DMS153 treated with DMSO at 0.1 percent for 48 hours (cell line): ENCODE measurements at regions not wholly inside any gene's neighbourhood (a gene's known extent, or its start where the extent isn't known, plus 50 kb on each side); places are given as distances from the start of the nearest gene placed in this dataset.

Experiments used
- DNase-seq: peaks from one replicate; lab custom pipeline; 2025; ENCODE audit not compliant: unreplicated experiment; lab: John Stamatoyannopoulos, UW

DNA sequence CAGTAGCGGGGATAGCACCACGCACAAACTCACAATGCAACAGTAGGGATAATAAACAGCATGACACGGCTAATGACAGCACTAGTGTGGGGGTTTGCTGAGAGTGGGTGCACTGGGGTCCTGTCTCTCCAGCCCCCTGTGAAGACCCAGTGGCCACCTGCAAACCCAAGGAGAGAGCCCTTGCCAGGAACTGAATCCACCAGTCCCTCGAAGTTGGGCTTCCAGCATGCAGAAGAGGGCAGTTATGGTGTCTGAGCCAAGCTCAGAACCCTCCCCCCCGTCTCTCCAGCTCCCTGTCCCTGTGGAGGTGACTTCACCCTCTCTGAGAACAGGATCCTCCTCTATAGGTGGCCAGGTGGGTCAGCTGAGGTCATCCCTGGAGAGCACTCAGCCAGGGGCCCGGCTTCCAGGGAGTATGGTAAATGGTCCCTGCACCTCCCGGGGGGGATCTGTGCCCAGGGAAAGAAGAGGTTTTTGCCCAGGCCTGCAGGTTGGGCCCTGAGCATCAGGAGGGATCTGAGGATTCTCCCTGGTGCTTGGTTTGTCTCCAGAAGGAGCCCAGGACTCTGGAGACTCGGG lies 86.3 kb upstream of the PRR5 start:
- DNase-seq, result no peak

DNA sequence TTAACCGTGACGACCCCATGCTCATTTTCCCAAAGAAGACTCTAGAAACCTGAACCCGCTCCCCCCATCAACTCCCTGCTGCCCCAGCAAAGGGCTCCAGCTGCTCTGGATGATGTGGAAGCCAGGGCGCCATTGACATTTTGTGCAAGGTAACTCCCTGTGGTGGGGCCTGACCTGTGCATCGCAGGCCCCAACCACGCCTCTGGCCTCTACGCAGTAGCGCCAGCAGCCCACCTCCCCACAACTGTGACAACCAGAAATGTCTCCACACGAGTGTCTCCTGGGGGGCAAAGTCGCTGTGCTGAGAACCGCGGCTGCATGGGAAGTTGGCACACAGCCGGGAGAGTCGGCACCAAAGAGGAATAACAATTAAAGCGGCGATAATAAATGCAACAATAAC lies 86.9 kb upstream of the PRR5 start:
- no peak for DNase-seq

GRCh38 chr22:44613196-44613595 lies 88.8 kb upstream of the PRR5 start:
- no peak for DNase-seq

DNA sequence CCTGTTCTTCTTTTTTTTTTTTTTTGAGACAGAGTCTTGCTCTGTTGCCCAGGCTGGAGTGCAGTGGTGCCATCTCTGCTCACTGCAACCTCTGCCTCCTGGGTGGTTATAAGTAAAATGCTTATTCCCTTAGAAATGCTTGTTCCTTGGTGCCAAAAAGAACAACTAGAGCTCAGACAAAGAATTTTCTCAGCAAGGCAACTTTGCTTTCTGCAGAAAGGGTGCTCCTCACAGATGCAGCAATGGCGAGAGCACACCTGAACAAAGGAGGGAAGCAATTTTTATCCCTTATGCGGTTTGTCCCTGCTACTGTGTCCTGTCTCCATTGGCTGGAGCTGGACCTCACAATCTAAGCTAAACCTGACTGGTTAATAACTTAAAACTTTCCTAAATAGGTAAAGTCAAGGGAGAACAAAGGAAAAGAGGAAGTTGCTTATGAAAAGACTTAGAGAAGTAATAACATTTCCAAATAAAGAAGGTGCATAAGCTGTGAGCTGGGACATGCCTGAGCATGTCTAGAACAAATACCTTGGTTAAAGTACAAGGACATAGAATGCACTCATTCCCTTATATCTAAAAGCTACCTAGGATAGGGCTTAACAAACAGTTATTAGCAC lies 90.0 kb upstream of the PRR5 start:
- DNase-seq, result no peak

DNA sequence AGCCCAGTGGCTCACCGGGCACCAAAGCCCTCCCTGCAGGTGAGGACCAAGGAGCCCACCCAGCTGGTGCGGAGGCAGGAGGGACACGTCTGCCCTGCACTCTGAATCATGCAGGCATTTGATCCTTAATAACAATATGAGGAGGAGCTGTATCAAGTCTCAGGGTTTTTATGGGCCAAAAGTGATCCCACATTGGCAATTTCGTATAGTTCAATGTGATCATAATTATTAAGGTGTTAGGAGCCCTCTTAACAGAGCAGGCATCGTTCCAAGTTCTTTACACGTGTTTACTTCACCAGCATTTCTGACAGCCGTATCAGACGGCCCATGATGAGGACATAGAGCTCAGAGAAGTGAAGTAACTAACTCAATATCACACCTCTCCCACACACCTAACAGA lies 91.9 kb upstream of the PRR5 start:
- DNase-seq, result no peak

DNA sequence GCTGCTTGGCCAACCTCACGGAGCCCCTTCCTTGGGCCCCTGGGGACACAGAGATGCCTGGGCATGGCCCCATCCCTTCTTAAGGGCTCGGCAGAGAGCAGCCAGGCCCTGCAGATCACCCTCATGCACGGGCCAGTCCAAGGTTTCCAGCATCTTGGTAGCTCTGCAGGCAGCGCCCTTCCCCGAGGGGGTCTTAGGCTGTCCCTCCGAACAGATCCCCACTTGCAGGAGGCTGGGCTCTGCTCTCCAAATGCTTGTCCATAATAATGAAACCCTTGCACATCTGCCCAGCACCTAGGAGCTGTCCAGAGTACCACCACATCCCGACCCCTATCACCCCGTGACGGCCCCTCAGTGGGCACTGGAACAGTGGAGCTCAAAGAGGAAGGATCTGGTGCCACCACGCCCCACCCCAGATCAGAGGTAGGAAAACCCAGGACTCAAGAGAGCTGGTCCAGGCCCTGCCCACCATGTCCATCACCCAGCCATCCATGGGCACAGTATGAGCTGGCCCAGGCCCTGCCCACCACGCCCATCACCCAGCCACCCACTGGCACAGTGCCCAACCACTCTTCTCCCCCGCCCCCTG lies 92.5 kb upstream of the PRR5 start:
- DNase-seq, result no peak

DNA sequence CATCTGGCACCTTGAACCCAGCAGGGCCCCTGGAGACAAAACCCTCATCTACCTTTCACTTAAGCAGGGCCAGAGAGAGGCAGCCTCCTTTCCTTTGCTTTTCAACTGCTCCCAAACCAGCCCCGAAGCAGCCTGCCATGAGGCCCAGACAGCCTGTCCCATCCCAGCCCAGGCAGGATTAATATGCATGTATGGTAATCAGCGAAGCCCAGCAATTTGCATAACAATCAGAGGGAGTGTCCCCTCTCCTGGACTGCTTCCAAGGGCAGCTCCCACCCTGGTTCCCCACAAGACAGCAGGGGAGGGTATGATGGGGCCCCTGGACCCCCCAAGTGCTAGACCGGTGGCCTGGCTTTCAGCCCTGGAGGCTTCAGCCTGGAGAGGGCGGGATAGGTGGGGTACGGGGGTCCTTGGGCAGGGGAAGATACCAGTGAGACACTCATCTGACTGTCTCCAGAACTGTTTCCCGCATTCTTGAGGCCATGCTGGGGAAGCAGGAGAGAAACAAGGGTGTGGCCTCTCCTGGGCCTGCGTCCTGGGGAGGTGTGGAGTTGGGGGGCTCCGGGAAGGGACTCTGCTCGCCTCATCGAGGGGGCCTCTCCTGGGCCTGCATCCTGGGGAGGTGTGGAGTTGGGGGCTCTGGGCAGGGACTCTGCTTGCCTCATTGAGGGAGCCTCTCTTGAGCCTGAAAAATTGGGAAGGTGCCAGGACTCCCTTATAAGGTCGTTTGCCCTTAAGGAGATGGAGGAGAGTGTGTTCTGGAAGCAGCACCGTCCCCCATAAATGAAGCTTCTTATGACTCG lies 93.2 kb upstream of the PRR5 start:
- DNase-seq, result no peak

- no peak for DNase-seq
These were observed 95.9 kb upstream of the PRR5 start for GRCh38 chr22:44606126-44606525.

DNA sequence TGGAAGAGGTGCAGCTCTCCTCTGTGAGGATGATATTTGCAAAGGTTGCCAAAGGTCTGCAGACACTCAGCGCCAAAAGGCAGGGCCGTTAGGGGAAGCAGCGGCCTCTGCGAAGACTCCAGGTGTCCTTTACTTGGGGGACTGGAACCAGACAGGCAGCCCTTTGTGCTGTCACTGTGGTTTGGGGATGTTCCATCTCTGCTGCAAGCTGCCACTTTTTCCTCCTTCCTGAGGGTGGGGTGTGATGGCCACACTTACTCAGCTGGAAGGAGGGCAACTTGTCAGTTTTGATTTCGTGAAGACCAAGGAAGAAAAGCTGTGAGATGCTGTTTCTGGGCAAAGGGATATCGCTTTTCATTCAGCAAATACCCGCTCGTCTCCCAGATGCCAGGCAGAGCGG lies 96.5 kb upstream of the PRR5 start:
- no peak for DNase-seq

GRCh38 chr22:44604991-44605390 lies 97.0 kb upstream of the PRR5 start:
- no peak for DNase-seq

GRCh38 chr22:44604455-44604854 lies 97.5 kb upstream of the PRR5 start:
- DNase-seq, result no peak

DNA sequence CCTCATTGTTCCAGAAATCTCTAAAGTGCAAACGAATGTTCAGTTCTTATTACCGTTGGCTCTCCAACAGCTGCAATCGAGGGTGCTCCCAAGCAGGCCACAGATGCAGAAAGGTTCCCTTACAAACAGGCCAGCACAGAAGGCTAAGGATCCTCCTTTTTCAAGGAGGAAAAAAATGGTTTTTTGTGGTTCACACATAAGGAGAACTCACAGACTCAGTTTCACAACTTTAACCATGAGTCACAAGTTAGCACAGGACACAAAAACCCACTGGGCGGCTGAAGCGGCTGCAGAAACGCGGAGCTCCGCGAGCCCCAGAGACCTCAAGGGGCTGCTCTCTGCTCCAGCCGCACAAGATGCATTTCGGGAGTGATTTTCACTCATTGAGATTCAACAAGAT lies 98.2 kb upstream of the PRR5 start:
- DNase-seq, result no peak

- DNase-seq, result no peak
These were observed 100.3 kb upstream of the PRR5 start for GRCh38 chr22:44601725-44602124.

DNA sequence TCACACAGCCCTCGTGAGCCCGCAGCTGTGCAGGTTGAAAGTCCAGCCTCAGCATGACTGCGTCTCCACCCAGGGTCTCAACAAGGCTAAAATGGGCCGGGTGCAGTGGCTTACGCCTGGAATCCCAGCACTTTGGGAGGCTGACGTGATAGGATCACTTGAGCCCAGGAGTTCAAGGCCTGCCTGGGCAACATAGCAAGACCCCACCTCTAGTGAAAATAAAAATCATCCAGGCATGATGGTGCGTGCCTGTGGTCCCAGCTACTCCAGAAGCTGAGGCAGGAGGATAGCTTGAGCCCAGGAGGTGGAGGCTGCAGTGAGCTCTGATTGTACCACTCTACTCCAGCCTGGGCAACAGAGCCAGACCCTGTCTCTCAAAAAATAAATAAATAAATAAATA lies 100.8 kb upstream of the PRR5 start:
- no peak for DNase-seq

GRCh38 chr22:44600207-44600785 lies 101.7 kb upstream of the PRR5 start:
- DNase-seq, result no peak

DNA sequence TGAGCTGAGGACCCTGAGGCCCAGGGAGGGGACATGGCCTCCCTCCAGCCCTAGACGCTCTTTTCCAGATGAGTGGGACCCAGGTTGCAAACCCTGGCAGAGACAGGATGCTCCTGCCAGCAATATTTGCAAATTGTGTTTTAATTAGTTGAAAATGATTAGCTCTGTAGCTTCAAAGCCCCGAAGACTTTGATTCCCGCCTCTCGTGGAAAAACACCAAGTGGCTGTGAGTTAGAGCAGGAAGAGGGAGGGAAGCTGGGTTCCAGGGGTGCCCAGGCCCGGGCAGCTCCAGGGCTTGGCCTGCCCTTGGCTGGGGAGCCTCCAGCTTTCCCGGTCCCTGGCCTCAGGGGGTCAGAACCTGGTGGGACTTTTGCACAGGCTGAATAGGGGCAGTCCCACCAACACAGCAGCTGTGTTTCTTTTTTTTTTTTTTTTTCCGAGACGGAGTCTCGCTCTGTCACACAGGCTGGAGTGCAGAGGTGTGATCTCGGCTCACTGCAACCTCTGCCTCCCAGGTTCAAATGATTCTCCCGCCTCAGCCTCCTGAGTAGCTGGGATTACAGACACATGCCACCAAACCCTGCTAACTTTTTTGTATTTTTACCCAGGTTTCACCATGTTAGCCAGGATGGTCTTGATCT lies 101.6 kb upstream of the RTL6 start:
- DNase-seq, result no peak

- DNase-seq, result no peak
These were observed 101.1 kb upstream of the RTL6 start for GRCh38 chr22:44599084-44599483.

GRCh38 chr22:44597616-44598015 lies 99.6 kb upstream of the RTL6 start:
- DNase-seq, result peak; percentile 66

- DNase-seq, result no peak
These were observed 98.5 kb upstream of the RTL6 start for GRCh38 chr22:44596396-44597125.

DNA sequence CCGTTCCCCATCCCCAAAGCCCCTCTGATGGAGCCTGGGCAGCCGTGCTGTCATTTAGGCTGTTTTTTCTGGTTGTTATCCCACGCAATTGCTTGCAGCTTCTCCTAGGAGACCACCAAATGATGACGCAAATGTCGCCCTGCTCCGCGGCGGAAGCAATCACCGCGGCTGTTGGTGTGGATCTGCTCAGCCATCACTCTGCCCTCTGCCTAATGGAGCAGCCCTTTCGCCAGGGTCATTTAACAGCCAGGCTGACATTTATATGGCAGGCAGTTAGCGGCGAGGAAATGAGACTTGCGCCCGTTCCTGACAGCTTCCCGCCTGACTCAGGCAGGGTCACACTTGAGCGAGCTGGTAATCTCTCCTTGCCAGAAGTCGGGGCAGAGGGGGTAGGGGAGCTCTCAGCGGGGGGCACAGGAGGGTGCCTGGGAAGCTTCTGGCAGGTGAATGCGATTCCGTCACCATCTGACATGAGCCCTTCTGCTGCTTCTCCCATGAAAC lies 97.9 kb upstream of the RTL6 start:
- peak; percentile 18 for DNase-seq
